Kidney epithelial cell (primary cell): ENCODE measurements at regions not wholly inside any gene's neighbourhood (a gene's known extent, or its start where the extent isn't known, plus 50 kb on each side); places are given as distances from the start of the nearest gene placed in this dataset.

ENCODE experiments used
- DNase-seq: peaks from one replicate; pipeline ENCODE4 v3.0.0-alpha.2; 2010; ENCODE audit warnings: low read depth
- H3K27me3 ChIP-seq: 2 replicates; pipeline ENCODE4 v1.6.0; 2011; ENCODE audit warnings: low read length; ENCODE audit not compliant: control insufficient read depth, insufficient read depth
- H3K36me3 ChIP-seq: 2 replicates; pipeline ENCODE4 v1.5.1; 2011; ENCODE audit warnings: low read length; ENCODE audit not compliant: control insufficient read depth, insufficient read depth
- H3K4me3 ChIP-seq: 2 replicates; pipeline ENCODE4 v1.5.1; 2011; ENCODE audit warnings: low read depth, mild to moderate bottlenecking, control low read depth, low read length
- CTCF ChIP-seq: IDR thresholded peaks from 2 replicates; pipeline ENCODE4 v1.5.1; 2011; ENCODE audit warnings: mild to moderate bottlenecking, moderate library complexity, low read length, control low read depth, inconsistent platforms; ENCODE audit not compliant: insufficient read depth, poor library complexity, severe bottlenecking

GRCh38 chr4:56155432-56155831 lies 206.7 kb downstream of the CEP135 start:
- Histone ChIP-seq H3K4me3 (no peak overlapping the region), H3K36me3 (no peaks in the 10 kb centered on the region), H3K27me3 (no peaks in the 10 kb centered on the region)
- DNase-seq: no peak
- TF ChIP-seq CTCF: no peak

DNA sequence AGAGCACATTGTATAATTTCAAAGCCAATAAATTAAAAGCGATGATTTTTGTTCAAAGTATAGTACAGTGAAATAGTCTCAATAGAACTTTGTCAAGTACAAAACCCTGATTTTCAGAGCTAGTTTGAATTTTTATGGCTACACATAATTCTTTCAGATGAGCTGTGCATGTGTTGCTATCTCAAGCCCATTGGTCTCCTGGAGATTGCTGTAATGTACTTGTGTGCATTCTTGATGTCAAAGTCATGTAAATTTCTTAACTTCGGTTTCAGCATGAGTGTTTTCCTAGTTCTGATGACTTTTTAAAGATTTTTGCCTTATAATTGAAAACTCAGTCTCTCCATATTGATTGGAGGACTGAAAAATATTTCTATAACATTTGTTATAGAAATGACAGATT lies 200.8 kb downstream of the CEP135 start:
- Histone ChIP-seq H3K4me3 (no peak overlapping the region), H3K27me3 (no peaks in the 10 kb centered on the region), H3K36me3 (no peaks in the 10 kb centered on the region)
- no peak for DNase-seq
- TF ChIP-seq CTCF: no peak

GRCh38 chr4:56148428-56148827 lies 199.7 kb downstream of the CEP135 start:
- Histone ChIP-seq H3K36me3 (no peaks in the 10 kb centered on the region), H3K27me3 (no peaks in the 10 kb centered on the region), H3K4me3 (no peak overlapping the region)
- no peak for TF ChIP-seq CTCF
- no peak for DNase-seq

DNA sequence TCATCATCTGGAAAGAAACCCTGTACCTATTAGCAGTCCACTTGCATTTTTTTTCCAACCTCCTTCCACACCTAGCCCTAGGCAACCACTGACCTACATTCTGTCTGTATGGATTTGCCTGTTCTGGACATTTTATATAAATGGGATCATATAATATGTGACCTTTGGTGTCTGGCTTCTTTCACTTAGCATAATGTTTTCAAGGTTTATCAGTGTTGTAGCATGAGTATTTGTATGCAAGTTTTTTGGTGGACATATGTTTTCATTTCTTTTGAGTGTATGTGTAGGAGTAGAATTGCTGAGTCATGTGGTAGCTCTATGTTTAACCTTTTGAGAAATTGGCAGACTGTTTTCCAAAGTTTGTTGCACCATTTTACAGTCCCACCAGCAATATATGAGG lies 198.6 kb downstream of the CEP135 start:
- DNase-seq: no peak
- Histone ChIP-seq H3K27me3 (no peaks in the 10 kb centered on the region), H3K36me3 (no peaks in the 10 kb centered on the region), H3K4me3 (no peak overlapping the region)
- no peak for TF ChIP-seq CTCF

- H3K36me3 ChIP-seq: no peaks in the 10 kb centered on the region
- no peak for TF ChIP-seq CTCF
- H3K4me3 ChIP-seq: no peak overlapping the region
- H3K27me3 ChIP-seq: no peaks in the 10 kb centered on the region
- DNase-seq: no peak
Measured at GRCh38 chr4:56146956-56147355, 198.2 kb downstream of the CEP135 start.

GRCh38 chr4:56142088-56142487 lies 193.3 kb downstream of the CEP135 start:
- no peak for TF ChIP-seq CTCF
- H3K4me3 ChIP-seq: no peak overlapping the region
- no peaks in the 10 kb centered on the region for H3K27me3 ChIP-seq
- H3K36me3 ChIP-seq: no peaks in the 10 kb centered on the region
- DNase-seq: no peak
